ENCODE measurements at regions not wholly inside any gene's neighbourhood (a gene's known extent, or its start where the extent isn't known, plus 50 kb on each side); places are given as distances from the start of the nearest gene placed in this dataset.

DNA sequence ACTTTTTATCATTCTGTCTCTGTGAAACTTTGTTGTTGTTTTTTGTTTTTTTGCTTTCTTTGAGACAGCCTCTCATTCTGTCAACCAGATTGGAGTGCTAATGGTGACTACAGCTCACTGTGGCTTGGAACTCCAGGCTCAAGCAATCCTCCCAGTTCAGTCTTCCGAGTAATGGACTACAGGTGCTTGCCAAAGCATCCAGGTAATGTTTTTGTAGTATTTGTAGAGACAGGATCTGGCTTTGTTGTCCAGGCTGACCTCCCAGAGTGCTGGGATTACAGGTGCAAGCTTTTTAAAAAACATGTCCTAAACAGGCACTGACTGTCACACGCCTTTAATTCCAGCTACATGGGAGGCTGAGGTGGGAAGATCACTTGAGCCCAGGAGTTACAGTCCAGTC lies 235.1 kb downstream of the MEF2C start:
- no peak for TF ChIP-seq EZH2 (IDR thresholded peaks at IDR 0.05; ENCODE audit: low read length, missing control alignments)
- TF ChIP-seq, protein P1, sequence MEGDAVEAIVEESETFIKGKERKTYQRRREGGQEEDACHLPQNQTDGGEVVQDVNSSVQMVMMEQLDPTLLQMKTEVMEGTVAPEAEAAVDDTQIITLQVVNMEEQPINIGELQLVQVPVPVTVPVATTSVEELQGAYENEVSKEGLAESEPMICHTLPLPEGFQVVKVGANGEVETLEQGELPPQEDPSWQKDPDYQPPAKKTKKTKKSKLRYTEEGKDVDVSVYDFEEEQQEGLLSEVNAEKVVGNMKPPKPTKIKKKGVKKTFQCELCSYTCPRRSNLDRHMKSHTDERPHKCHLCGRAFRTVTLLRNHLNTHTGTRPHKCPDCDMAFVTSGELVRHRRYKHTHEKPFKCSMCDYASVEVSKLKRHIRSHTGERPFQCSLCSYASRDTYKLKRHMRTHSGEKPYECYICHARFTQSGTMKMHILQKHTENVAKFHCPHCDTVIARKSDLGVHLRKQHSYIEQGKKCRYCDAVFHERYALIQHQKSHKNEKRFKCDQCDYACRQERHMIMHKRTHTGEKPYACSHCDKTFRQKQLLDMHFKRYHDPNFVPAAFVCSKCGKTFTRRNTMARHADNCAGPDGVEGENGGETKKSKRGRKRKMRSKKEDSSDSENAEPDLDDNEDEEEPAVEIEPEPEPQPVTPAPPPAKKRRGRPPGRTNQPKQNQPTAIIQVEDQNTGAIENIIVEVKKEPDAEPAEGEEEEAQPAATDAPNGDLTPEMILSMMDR (conservative IDR thresholded peaks at IDR 0.05 in 1 of 2, IDR thresholded peaks at IDR 0.05 in 1 of 2; ENCODE audit: low read depth in 1 of 2, low read length in 2 of 2), result no peak

All from fibroblast of lung (primary cell).